ENCODE measurements at regions not wholly inside any gene's neighbourhood (a gene's known extent, or its start where the extent isn't known, plus 50 kb on each side); places are given as distances from the start of the nearest gene placed in this dataset.

- TF ChIP-seq, protein P1, sequence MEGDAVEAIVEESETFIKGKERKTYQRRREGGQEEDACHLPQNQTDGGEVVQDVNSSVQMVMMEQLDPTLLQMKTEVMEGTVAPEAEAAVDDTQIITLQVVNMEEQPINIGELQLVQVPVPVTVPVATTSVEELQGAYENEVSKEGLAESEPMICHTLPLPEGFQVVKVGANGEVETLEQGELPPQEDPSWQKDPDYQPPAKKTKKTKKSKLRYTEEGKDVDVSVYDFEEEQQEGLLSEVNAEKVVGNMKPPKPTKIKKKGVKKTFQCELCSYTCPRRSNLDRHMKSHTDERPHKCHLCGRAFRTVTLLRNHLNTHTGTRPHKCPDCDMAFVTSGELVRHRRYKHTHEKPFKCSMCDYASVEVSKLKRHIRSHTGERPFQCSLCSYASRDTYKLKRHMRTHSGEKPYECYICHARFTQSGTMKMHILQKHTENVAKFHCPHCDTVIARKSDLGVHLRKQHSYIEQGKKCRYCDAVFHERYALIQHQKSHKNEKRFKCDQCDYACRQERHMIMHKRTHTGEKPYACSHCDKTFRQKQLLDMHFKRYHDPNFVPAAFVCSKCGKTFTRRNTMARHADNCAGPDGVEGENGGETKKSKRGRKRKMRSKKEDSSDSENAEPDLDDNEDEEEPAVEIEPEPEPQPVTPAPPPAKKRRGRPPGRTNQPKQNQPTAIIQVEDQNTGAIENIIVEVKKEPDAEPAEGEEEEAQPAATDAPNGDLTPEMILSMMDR (IDR thresholded peaks at IDR 0.05; ENCODE audit: poor library complexity): no peak
- no peak for TF ChIP-seq EZH2 (IDR thresholded peaks at IDR 0.05; ENCODE audit: borderline replicate concordance)
Observed at GRCh38 chr5:107753427-107753826, 82.7 kb upstream of the EFNA5 start.

Data from hepatocyte (in vitro differentiated cells).